ENCODE measurements at regions not wholly inside any gene's neighbourhood (a gene's known extent, or its start where the extent isn't known, plus 50 kb on each side); places are given as distances from the start of the nearest gene placed in this dataset.

- Mint-ChIP-seq H3K27ac (ENCODE audit: unreplicated experiment) (no peak overlapping the region), H3K27me3 (ENCODE audit: unreplicated experiment) (no peaks in the 10 kb centered on the region), H3K36me3 (ENCODE audit: low read depth, unreplicated experiment) (no peaks in the 10 kb centered on the region), H3K4me3 (ENCODE audit: unreplicated experiment) (no peak overlapping the region), H3K9me3 (ENCODE audit: unreplicated experiment) (no peaks in the 10 kb centered on the region), H3K4me1 (ENCODE audit: unreplicated experiment) (peaks cover 4% of the 10 kb centered on the region)
- no peak for TF ChIP-seq CTCF (IDR thresholded peaks at IDR 0.05; ENCODE audit: unreplicated experiment)
- DNase-seq (ENCODE audit: low spot score) = no peak
These were observed 515.4 kb downstream of the HTR7 start for GRCh38 chr10:90342480-90342879.

- DNase-seq (ENCODE audit: low spot score) = no peak
- Mint-ChIP-seq H3K9me3 (ENCODE audit: unreplicated experiment) (no peaks in the 10 kb centered on the region), H3K27me3 (ENCODE audit: unreplicated experiment) (no peaks in the 10 kb centered on the region), H3K4me1 (ENCODE audit: unreplicated experiment) (peaks cover 7% of the 10 kb centered on the region), H3K27ac (ENCODE audit: unreplicated experiment) (no peak overlapping the region), H3K36me3 (ENCODE audit: low read depth, unreplicated experiment) (no peaks in the 10 kb centered on the region), H3K4me3 (ENCODE audit: unreplicated experiment) (no peak overlapping the region)
- no peak for TF ChIP-seq CTCF (IDR thresholded peaks at IDR 0.05; ENCODE audit: unreplicated experiment)
These were observed 513.6 kb downstream of the HTR7 start for GRCh38 chr10:90344226-90344625.

GRCh38 chr10:90347239-90347638, 510.6 kb downstream of the HTR7 start:
- peaks cover 7% of the 10 kb centered on the region for H3K4me1 Mint-ChIP-seq (ENCODE audit: unreplicated experiment)
- no peaks in the 10 kb centered on the region for H3K36me3 Mint-ChIP-seq (ENCODE audit: low read depth, unreplicated experiment)
- no peak overlapping the region for H3K4me3 Mint-ChIP-seq (ENCODE audit: unreplicated experiment)
- H3K27ac Mint-ChIP-seq (ENCODE audit: unreplicated experiment) = no peak overlapping the region
- H3K9me3 Mint-ChIP-seq (ENCODE audit: unreplicated experiment) = no peaks in the 10 kb centered on the region
- no peak for DNase-seq (ENCODE audit: low spot score)
- H3K27me3 Mint-ChIP-seq (ENCODE audit: unreplicated experiment) = no peaks in the 10 kb centered on the region
- TF ChIP-seq CTCF (IDR thresholded peaks at IDR 0.05; ENCODE audit: unreplicated experiment) = no peak

GRCh38 chr10:90350122-90350521, 507.7 kb downstream of the HTR7 start:
- Mint-ChIP-seq H3K4me1 (ENCODE audit: unreplicated experiment) (peaks cover 7% of the 10 kb centered on the region), H3K9me3 (ENCODE audit: unreplicated experiment) (no peaks in the 10 kb centered on the region), H3K4me3 (ENCODE audit: unreplicated experiment) (no peak overlapping the region), H3K36me3 (ENCODE audit: low read depth, unreplicated experiment) (no peaks in the 10 kb centered on the region), H3K27ac (ENCODE audit: unreplicated experiment) (no peak overlapping the region), H3K27me3 (ENCODE audit: unreplicated experiment) (no peaks in the 10 kb centered on the region)
- no peak for DNase-seq (ENCODE audit: low spot score)
- TF ChIP-seq CTCF (IDR thresholded peaks at IDR 0.05; ENCODE audit: unreplicated experiment) = no peak

- Mint-ChIP-seq H3K4me1 (ENCODE audit: unreplicated experiment) (peaks cover 2% of the 10 kb centered on the region), H3K27ac (ENCODE audit: unreplicated experiment) (no peak overlapping the region), H3K9me3 (ENCODE audit: unreplicated experiment) (no peaks in the 10 kb centered on the region), H3K27me3 (ENCODE audit: unreplicated experiment) (no peaks in the 10 kb centered on the region), H3K36me3 (ENCODE audit: low read depth, unreplicated experiment) (no peaks in the 10 kb centered on the region), H3K4me3 (ENCODE audit: unreplicated experiment) (no peak overlapping the region)
- TF ChIP-seq CTCF (IDR thresholded peaks at IDR 0.05; ENCODE audit: unreplicated experiment) = no peak
- DNase-seq (ENCODE audit: low spot score) = no peak
These were observed 505.6 kb downstream of the HTR7 start for GRCh38 chr10:90352288-90352687.

Data from endothelial cell (in vitro differentiated cells).